Activated naive CD8-positive, alpha-beta T cell (primary cell): ENCODE measurements at regions not wholly inside any gene's neighbourhood (a gene's known extent, or its start where the extent isn't known, plus 50 kb on each side); places are given as distances from the start of the nearest gene placed in this dataset.
"Not testable (repeated sequence)": the region's sequence is repeated elsewhere in the genome, so short reads cannot be mapped to it uniquely, and the experiment has no call there.

Experiments
- H3K27ac Mint-ChIP-seq: one replicate; pipeline ENCODE4 v1.8.0; 2021; ENCODE audit warnings: mixed read lengths
- H3K27me3 Mint-ChIP-seq: one replicate; pipeline ENCODE4 v1.8.0; 2021; ENCODE audit warnings: mixed read lengths
- H3K36me3 Mint-ChIP-seq: one replicate; pipeline ENCODE4 v1.8.0; 2021; ENCODE audit warnings: mixed read lengths
- H3K4me1 Mint-ChIP-seq: one replicate; pipeline ENCODE4 v1.8.0; 2021; ENCODE audit warnings: low read depth, mixed read lengths
- H3K4me3 Mint-ChIP-seq: one replicate; pipeline ENCODE4 v1.8.0; 2021; ENCODE audit warnings: mild to moderate bottlenecking, mixed read lengths
- H3K9me3 Mint-ChIP-seq: one replicate; pipeline ENCODE4 v1.8.0; 2021; ENCODE audit warnings: low read depth, mixed read lengths

DNA sequence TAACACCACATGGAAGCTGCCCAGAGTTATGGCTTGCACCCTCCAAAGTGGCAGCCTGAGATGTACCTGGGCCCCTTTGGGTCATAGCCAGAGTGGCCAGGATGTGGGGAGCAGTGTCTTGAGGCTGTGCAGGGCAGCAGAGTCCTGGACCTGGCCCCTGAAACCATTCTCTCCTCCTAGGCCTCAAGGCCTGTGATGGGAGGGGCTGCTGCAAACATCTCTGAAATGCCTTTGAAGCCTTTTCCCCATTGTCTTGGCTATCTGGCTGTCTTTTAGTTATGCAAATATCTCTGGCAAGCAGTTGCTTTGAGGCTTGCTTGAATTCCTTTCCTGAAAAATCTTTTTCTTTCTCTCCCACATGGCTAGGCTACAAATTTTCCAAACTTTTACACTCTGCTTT lies 356.5 kb downstream of the DAD1 start:
- Mint-ChIP-seq H3K36me3 (no peaks in the 10 kb centered on the region), H3K27ac (peak overlapping the region; percentile 6), H3K4me1 (peaks cover 12% of the 10 kb centered on the region), H3K4me3 (no peak overlapping the region), H3K9me3 (no peaks in the 10 kb centered on the region), H3K27me3 (no peaks in the 10 kb centered on the region)

GRCh38 chr14:22231018-22231417 lies 358.0 kb downstream of the DAD1 start:
- peaks cover 12% of the 10 kb centered on the region for H3K4me1 Mint-ChIP-seq
- no peaks in the 10 kb centered on the region for H3K27me3 Mint-ChIP-seq
- H3K27ac Mint-ChIP-seq: peak overlapping the region; percentile 64
- no peaks in the 10 kb centered on the region for H3K36me3 Mint-ChIP-seq
- no peak overlapping the region for H3K4me3 Mint-ChIP-seq
- no peaks in the 10 kb centered on the region for H3K9me3 Mint-ChIP-seq

GRCh38 chr14:22230517-22230916 lies 358.5 kb downstream of the DAD1 start:
- no peaks in the 10 kb centered on the region for H3K9me3 Mint-ChIP-seq
- no peak overlapping the region for H3K4me3 Mint-ChIP-seq
- peaks cover 12% of the 10 kb centered on the region for H3K4me1 Mint-ChIP-seq
- no peak overlapping the region for H3K27ac Mint-ChIP-seq
- no peaks in the 10 kb centered on the region for H3K27me3 Mint-ChIP-seq
- H3K36me3 Mint-ChIP-seq: no peaks in the 10 kb centered on the region

DNA sequence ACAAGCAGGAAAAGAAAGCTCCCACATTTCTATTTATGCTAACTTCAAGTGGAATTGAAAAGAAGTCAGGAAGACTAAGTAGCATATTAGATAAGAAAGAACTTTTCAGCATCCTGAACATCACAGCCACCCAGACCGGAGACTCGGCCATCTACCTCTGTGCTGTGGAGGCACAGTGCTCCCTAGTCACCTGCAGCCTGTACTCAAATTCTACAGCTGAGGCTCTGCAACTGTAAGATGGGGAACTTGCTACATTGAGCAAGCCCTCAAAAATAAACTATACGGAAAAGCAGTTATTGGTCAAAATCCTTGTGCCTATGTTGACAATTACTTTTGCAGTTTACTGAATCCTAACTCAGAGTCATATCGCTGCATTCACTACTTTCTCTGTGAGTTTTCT lies 361.9 kb downstream of the DAD1 start:
- Mint-ChIP-seq H3K27me3 (no peaks in the 10 kb centered on the region), H3K4me1 (peaks cover 12% of the 10 kb centered on the region), H3K27ac (peak overlapping the region; percentile 66), H3K9me3 (no peaks in the 10 kb centered on the region), H3K4me3 (peak overlapping the region; percentile 60), H3K36me3 (no peaks in the 10 kb centered on the region)

- Mint-ChIP-seq H3K9me3 (no peaks in the 10 kb centered on the region), H3K4me3 (peak overlapping the region; percentile 60), H3K27me3 (no peaks in the 10 kb centered on the region), H3K27ac (peak overlapping the region; percentile 66), H3K4me1 (peaks cover 13% of the 10 kb centered on the region), H3K36me3 (no peaks in the 10 kb centered on the region)
Observed at GRCh38 chr14:22226381-22226780, 362.6 kb downstream of the DAD1 start.

DNA sequence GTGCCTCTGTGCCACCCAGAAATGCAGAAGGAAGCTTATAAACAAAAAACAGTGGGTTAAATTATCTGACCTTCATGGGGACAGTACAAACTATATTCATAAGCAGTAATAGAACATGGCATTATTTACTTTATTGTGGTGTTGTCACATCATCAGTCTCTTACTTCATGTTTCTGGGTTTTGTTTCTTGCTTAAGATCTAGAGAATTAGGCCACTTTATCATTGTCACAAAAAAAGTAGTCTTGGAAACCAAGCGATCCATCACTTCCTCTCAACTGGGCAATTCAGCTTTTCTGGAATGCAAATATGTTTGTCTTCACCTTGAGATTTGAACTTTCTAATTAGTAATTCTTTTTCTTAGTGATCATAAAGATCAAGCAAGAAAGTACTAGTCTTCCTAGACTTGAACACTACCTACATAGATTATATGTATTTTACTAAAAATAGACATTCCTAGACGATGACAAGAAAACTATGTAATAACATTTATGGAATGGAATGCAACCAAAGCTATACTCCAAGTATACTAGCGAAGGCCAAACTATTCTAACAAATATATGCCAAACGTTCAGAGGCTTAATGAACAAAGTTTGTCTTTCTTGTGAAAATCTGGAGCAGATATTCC lies 363.4 kb downstream of the DAD1 start:
- H3K36me3 Mint-ChIP-seq: no peaks in the 10 kb centered on the region
- H3K27ac Mint-ChIP-seq: no peak overlapping the region
- peaks cover 6% of the 10 kb centered on the region for H3K4me1 Mint-ChIP-seq
- no peaks in the 10 kb centered on the region for H3K9me3 Mint-ChIP-seq
- no peak overlapping the region for H3K4me3 Mint-ChIP-seq
- no peaks in the 10 kb centered on the region for H3K27me3 Mint-ChIP-seq

- peaks cover 5% of the 10 kb centered on the region for H3K4me1 Mint-ChIP-seq
- no peaks in the 10 kb centered on the region for H3K9me3 Mint-ChIP-seq
- no peaks in the 10 kb centered on the region for H3K27me3 Mint-ChIP-seq
- peak overlapping the region; percentile 69 for H3K4me3 Mint-ChIP-seq
- H3K27ac Mint-ChIP-seq: peak overlapping the region; percentile 64
- no peaks in the 10 kb centered on the region for H3K36me3 Mint-ChIP-seq
Observed at GRCh38 chr14:22221508-22221907, 367.5 kb downstream of the DAD1 start.

DNA sequence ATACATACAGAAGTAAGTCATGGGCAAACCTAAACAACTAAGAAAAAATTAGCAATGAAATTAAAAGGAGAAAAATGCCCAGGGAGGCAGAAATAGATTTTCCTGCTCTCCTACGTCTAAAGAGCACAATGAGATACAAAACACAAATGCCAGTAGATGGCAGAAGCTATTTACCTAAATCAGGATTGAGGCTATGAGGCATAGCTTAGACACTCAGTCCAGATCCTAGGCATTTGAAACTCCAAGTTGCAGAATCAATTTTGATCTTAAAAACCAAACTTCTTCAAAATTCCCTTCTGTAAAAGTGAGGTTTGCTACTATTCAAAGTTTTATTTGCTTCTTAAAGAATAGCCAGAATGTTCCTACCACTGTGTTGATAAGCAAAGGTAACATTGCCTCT lies 368.6 kb downstream of the DAD1 start:
- Mint-ChIP-seq H3K4me3 (no peak overlapping the region), H3K36me3 (no peaks in the 10 kb centered on the region), H3K9me3 (no peaks in the 10 kb centered on the region)

DNA sequence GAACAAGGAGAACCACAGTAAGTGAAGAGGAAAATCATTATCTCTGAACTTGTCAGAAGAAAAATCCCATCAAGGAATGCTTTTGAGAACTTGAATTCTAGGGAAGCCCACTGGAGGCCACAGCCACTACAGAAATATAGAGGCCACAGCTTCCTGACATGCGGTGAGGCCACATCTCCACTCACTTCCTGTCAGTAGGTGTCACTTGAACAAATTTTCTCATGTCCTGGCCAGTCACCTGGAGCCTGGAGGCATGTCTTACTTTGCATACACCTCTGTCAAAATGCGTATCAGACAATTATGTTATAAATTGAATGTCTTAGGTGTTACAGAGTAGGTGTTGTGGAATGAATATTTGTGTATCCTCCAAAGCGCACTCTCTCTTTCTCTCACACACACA lies 370.3 kb downstream of the DAD1 start:
- Mint-ChIP-seq H3K27me3 (no peaks in the 10 kb centered on the region), H3K4me1 (peaks cover 5% of the 10 kb centered on the region), H3K4me3 (no peak overlapping the region), H3K27ac (no peak overlapping the region), H3K9me3 (no peaks in the 10 kb centered on the region), H3K36me3 (no peaks in the 10 kb centered on the region)

More for the DNA sequence above, 368.6 kb downstream of the DAD1 start:
- Mint-ChIP-seq H3K27me3 (no peaks in the 10 kb centered on the region), H3K4me1 (peaks cover 5% of the 10 kb centered on the region), H3K27ac (no peak overlapping the region)

- Mint-ChIP-seq H3K9me3 (no peaks in the 10 kb centered on the region), H3K4me1 (no peaks in the 10 kb centered on the region), H3K4me3 (no peak overlapping the region), H3K27ac (no peak overlapping the region), H3K27me3 (no peaks in the 10 kb centered on the region), H3K36me3 (no peaks in the 10 kb centered on the region)
Observed at GRCh38 chr14:22213120-22213519, 375.9 kb downstream of the DAD1 start.

DNA sequence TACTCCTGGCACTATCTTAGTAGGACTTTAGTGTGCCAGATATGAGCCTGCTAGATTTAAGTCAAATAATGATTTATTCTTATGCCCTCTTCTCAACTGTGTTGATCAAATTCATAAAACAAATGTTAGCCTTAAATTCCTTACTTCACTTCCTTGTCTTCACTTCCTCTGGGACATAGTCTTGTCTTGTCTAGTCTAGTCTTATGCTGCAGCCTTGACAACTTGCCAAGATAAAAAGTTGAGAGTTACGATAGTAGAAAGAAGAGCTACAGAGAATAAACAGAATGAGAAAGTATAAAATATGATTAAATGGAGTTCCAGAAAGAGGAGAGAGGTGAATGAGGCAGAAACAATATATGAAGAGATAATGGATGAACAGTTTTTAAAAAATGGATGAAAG lies 378.1 kb downstream of the DAD1 start:
- H3K36me3 Mint-ChIP-seq: no peaks in the 10 kb centered on the region
- no peaks in the 10 kb centered on the region for H3K9me3 Mint-ChIP-seq
- H3K4me3 Mint-ChIP-seq: no peak overlapping the region
- H3K27ac Mint-ChIP-seq: no peak overlapping the region
- H3K27me3 Mint-ChIP-seq: no peaks in the 10 kb centered on the region
- H3K4me1 Mint-ChIP-seq: no peaks in the 10 kb centered on the region

DNA sequence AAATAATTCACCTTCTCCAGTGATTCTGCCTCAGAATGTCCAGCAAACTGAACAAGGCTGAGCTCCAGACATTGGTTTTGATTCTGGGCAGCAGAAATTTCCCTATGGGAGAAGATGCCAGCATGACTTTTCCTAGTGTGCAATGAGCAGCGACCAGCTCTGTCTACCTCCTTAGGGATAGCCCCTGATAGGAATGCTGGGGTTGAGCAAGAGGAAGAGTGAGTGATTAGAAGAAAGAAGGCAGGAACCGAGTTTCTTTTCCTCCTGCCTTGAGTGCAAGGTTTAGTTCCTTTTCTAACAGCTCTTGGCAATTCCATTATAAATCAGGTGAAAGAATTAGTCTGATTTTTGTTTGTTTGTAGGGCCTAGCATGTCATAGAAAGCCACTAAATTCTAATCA lies 379.0 kb downstream of the DAD1 start:
- Mint-ChIP-seq H3K36me3 (no peaks in the 10 kb centered on the region), H3K27ac (no peak overlapping the region), H3K9me3 (no peaks in the 10 kb centered on the region), H3K4me3 (no peak overlapping the region), H3K27me3 (no peaks in the 10 kb centered on the region), H3K4me1 (no peaks in the 10 kb centered on the region)

- Mint-ChIP-seq H3K36me3 (no peaks in the 10 kb centered on the region), H3K27ac (no peak overlapping the region), H3K4me3 (peak overlapping the region; percentile 84), H3K4me1 (peaks cover 7% of the 10 kb centered on the region), H3K27me3 (no peaks in the 10 kb centered on the region), H3K9me3 (no peaks in the 10 kb centered on the region)
Observed at GRCh38 chr14:22203036-22203435, 386.0 kb downstream of the DAD1 start.

- no peaks in the 10 kb centered on the region for H3K36me3 Mint-ChIP-seq
Observed at GRCh38 chr14:22202313-22202712, 386.7 kb downstream of the DAD1 start.

GRCh38 chr14:22200977-22201605 lies 387.9 kb downstream of the DAD1 start:
- Mint-ChIP-seq H3K36me3 (no peaks in the 10 kb centered on the region), H3K27me3 (no peaks in the 10 kb centered on the region), H3K27ac (no peak overlapping the region), H3K4me3 (no peak overlapping the region), H3K4me1 (peaks cover 7% of the 10 kb centered on the region), H3K9me3 (no peaks in the 10 kb centered on the region)

More at GRCh38 chr14:22202313-22202712, 386.7 kb downstream of the DAD1 start:
- no peaks in the 10 kb centered on the region for H3K9me3 Mint-ChIP-seq
- peak overlapping the region; percentile 75 for H3K27ac Mint-ChIP-seq
- H3K4me3 Mint-ChIP-seq: peak overlapping the region; percentile 84
- no peaks in the 10 kb centered on the region for H3K27me3 Mint-ChIP-seq
- peaks cover 7% of the 10 kb centered on the region for H3K4me1 Mint-ChIP-seq

DNA sequence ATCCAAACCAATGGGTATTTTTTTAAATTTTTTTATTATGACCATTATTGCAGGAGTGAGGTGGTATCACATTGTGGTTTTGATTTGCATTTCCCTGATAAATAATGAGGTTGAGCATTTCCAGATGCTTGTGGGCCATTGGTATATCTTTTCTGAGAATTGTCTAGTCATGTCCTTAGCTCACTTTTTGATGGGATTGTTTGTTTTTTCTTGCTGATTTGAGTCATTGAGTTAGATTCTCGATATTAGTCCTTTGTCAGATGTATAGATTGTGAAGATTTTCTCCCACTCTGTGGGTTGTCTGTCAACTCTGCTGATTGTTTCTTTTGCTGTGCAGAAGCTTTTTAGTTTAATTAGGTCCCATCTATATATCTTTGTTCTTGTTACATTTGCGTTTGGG lies 388.9 kb downstream of the DAD1 start:
- not testable (repeated sequence) for H3K4me3 Mint-ChIP-seq, H3K4me1 Mint-ChIP-seq, H3K27me3 Mint-ChIP-seq, H3K27ac Mint-ChIP-seq, H3K9me3 Mint-ChIP-seq, H3K36me3 Mint-ChIP-seq
